K562 (cell line): ENCODE measurements at regions not wholly inside any gene's neighbourhood (a gene's known extent, or its start where the extent isn't known, plus 50 kb on each side); places are given as distances from the start of the nearest gene placed in this dataset.

Source experiments
- ARNT ChIP-seq, 2 experiments: fragments of 450-650 bp; IDR thresholded peaks; 2 replicates each; pipeline ENCODE4 v1.6.1; 2016; ENCODE audit warnings: mild to moderate bottlenecking in 1 of 2
- CEBPB ChIP-seq: fragments of 450-650 bp; IDR thresholded peaks from 2 replicates; pipeline ENCODE4 v1.6.1; 2016; ENCODE audit warnings: missing genetic modification characterization, missing compliant biosample characterization
- CTCF ChIP-seq, 3 experiments: IDR thresholded peaks in 2 of 3; conservative IDR thresholded peaks in 1 of 3; 2 replicates each; pipeline ENCODE4 v1.5.1; 2011 to 2012; ENCODE audit warnings: low read length in 3 of 3, mild to moderate bottlenecking in 3 of 3, control low read depth in 2 of 3, improper control_type of control experiment in 1 of 3, inconsistent platforms in 1 of 3, low read depth in 1 of 3, mixed read lengths in 1 of 3, moderate library complexity in 1 of 3; ENCODE audit not compliant: insufficient read depth in 2 of 3
- HDAC1 ChIP-seq, 2 experiments: fragments of 450-650 bp; IDR thresholded peaks; 2 replicates each; pipeline ENCODE4 v1.6.1; 2016 to 2017; ENCODE audit warnings: inconsistent platforms in 1 of 2, mild to moderate bottlenecking in 1 of 2, moderate library complexity in 1 of 2
- MAZ ChIP-seq, 2 experiments: fragments of 450-650 bp in 1 of 2; sonication (generic) in 1 of 2; formaldehyde crosslinking; IDR thresholded peaks in 1 of 2; conservative IDR thresholded peaks in 1 of 2; 2 replicates each; pipeline versions ENCODE4 v1.4.0 to v1.5.0; 2020; ENCODE audit warnings: mild to moderate bottlenecking in 1 of 2, missing genetic modification reagents in 1 of 2
- SRSF7 ChIP-seq: fragments of 200-400 bp; formaldehyde crosslinking; optimal IDR thresholded peaks from 2 replicates; pipeline ENCODE3; 2017; ENCODE audit warnings: mild to moderate bottlenecking, low read depth, low read length
- TCF7L2 ChIP-seq: fragments of 150-350 bp; IDR thresholded peaks from 2 replicates; pipeline ENCODE4 v1.6.1; 2016; ENCODE audit warnings: low read depth, mild to moderate bottlenecking, low read length, moderate library complexity
- ZBTB26 ChIP-seq: fragments of 450-650 bp; formaldehyde crosslinking; IDR thresholded peaks from 2 replicates; pipeline ENCODE4 v1.4.0; 2022; ENCODE audit warnings: missing genetic modification characterization
- TF ChIP-seq, protein P1 (sequence below): fragments of 250-450 bp; sonication (Bioruptor Pico); IDR thresholded peaks from 2 replicates; pipeline ENCODE4 v1.8.0; 2021; ENCODE audit warnings: mild to moderate bottlenecking, moderate library complexity

- TF ChIP-seq HDAC1 (IDR thresholded peaks at IDR 0.05) (no peak), SRSF7 (no peak), CTCF (IDR thresholded peaks at IDR 0.05 in 2 of 3, conservative IDR thresholded peaks at IDR 0.05 in 1 of 3; ENCODE audit: insufficient read depth in 2 of 3, low read depth in 1 of 3, low read length in 3 of 3) (no peak), MAZ (CRISPR knock-in tag; conservative IDR thresholded peaks at IDR 0.05 in 1 of 2, IDR thresholded peaks at IDR 0.05 in 1 of 2) (no peak), ZBTB26 (CRISPR knock-in tag) (no peak), ARNT (IDR thresholded peaks at IDR 0.05) (no peak), TCF7L2 (no peak), CEBPB (tag) (no peak)
- TF ChIP-seq, protein P1, sequence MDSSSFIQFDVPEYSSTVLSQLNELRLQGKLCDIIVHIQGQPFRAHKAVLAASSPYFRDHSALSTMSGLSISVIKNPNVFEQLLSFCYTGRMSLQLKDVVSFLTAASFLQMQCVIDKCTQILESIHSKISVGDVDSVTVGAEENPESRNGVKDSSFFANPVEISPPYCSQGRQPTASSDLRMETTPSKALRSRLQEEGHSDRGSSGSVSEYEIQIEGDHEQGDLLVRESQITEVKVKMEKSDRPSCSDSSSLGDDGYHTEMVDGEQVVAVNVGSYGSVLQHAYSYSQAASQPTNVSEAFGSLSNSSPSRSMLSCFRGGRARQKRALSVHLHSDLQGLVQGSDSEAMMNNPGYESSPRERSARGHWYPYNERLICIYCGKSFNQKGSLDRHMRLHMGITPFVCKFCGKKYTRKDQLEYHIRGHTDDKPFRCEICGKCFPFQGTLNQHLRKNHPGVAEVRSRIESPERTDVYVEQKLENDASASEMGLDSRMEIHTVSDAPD (CRISPR knock-in tag): no peak
Measured at GRCh38 chr10:114735946-114736345, 77.9 kb upstream of the ABLIM1 start.
